NCI-H748 treated with DMSO at 0.1 percent for 48 hours (cell line): ENCODE measurements at regions not wholly inside any gene's neighbourhood (a gene's known extent, or its start where the extent isn't known, plus 50 kb on each side); places are given as distances from the start of the nearest gene placed in this dataset.
A peak's percentile ranks its signal among the peaks of the same experiment; 100 is the strongest.
"Not testable (repeated sequence)": the region's sequence is repeated elsewhere in the genome, so short reads cannot be mapped to it uniquely, and the experiment has no call there.

Source experiments
- DNase-seq: peaks from one replicate; lab custom pipeline; 2025; lab: John Stamatoyannopoulos, UW

DNA sequence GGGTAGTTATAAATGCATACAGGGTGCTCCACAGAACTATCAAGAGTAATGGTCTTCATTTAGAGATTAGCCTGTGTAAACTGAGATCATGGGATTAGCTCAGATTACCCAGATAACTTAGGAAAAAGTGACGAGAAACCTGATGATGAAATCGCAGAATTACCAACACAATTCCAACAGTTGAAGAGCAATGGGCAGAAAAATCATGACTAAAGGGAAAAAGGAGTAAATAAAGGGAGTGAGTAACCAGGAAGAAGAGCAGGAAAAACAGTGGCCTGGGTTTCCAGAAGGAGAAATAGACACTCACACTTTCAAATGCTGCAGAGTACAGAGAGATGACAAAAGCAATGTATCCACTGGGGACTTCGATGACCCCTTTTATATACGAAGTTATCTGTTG lies 817.3 kb downstream of the TRIML1 start:
- no peak for DNase-seq

DNA sequence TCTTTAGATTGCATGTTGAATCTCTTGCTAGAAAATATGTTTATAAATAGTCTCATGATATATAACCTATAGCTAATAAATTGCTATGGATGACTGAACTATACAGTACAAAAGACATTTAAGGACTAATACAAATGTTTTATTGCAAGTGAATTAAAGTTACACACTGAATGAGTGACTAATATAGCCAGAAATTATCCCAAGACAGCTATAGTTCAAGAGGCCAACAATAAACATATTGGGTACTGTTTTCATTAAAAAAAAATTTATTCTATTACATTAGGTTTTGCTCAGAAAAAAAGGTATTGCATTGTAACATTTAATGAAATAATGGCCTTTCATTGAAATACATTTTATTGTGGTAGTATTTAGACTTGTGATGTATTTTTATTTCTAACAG lies 819.1 kb downstream of the TRIML1 start:
- no peak for DNase-seq

DNA sequence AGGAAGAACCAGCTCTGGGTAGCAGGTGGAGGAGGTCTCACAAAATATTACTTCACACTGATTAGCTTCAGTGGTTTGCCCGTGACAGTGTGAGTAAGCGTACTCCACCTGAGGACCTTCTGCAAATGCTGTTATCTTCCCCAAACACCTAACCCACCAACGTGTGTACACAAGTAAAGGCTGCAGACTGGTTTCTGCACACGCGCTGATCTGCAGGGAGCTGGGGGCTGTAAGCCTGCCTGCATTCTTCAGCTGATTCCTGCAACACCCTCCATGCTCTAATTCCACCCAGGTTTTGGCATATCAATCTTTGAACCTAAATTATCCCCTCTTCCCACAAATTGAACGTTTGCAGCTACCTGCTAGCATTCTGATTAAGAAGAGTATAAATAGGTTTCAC lies 820.2 kb downstream of the TRIML1 start:
- no peak for DNase-seq

DNA sequence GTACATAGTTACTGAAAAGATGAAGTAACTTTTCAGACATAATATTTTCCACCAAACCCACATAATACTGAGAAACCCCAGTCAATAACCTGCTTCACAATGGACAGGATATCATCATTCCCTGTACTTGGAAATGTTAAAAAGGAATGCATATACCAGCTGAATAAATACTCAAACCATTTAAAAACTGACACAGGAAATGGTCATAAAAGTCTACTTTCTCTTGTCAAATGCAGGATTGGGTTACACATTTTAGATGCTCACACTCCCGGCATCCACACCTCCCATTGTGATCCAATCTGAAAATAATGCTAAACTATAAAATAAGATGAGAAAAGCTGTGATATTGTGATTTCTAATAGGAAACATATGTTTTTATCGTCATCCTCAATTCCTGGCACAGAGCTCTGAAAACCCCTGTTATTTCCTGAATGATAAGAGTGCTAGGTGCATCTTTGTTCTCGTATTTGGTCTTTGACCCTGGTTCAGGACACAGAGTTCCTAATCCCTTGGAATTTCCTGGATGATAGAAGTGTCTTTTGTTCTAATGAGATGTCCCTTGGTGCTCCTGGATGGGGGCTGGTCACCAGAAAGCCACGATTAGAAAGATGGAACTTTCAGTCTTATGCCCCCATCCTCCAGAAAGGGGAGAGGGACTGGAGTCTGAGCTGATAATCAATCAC lies 821.3 kb downstream of the TRIML1 start:
- no peak for DNase-seq

DNA sequence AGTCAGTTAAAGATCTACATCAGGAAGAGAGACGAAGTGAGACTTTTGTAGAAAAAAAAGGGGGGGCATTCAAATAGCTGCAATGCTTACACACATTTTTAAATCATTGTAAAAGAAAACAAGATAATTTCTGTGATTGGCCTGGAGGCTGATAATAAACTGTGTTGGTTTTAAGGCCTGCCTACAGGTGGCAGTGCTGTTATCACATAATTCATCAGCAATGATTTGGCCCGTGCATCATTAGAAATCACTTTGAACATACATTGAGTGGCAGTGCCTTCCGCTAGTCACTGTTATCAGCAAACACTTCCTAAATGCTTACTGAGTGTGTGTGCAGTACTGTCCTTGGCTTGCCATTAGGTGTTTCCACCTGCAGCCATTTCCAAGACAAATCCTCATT lies 831.9 kb downstream of the TRIML1 start:
- DNase-seq = peak; percentile 60

DNA sequence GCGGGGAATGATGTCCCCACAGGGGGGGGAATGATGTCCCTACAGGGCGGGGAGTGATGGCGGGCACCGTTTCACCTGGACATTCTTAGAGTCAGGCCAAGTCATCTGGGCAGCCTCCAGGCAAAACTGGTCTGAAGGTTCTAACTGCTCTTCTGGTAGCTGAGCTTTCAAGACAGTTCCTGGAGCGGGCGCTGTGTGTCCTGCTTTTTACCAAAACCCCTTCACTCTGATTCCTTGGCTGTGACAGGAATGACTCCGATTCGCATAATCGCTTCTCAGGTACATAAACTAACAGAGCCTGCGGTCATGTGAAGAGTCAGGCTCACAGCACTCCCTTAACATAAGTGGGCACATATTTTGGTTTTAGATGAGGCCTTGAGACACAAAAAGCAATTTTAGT lies 836.0 kb downstream of the TRIML1 start:
- no peak for DNase-seq

DNA sequence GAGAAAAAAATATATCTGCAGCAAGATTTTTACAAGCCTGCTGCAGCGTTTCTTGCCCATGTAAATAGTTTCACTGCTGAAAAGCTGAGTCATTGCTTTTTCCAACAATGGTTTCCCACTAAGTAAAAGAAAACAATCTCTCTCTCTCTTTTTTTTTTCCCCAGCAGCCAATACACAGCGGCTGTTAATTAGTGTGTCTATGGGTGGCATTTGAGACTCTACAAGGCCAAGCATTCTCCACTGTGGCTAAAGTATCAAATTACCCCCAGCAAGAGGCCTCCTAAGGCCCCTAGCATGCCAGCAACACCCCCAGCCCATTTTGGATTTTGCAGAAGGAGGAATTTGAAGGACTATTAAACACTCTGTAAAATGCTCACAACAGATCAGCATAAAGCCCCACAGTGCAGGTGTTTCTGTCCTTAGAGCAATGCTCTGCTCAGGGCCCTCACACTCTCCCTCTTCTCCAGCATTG lies 837.4 kb downstream of the TRIML1 start:
- DNase-seq = peak; percentile 74

DNA sequence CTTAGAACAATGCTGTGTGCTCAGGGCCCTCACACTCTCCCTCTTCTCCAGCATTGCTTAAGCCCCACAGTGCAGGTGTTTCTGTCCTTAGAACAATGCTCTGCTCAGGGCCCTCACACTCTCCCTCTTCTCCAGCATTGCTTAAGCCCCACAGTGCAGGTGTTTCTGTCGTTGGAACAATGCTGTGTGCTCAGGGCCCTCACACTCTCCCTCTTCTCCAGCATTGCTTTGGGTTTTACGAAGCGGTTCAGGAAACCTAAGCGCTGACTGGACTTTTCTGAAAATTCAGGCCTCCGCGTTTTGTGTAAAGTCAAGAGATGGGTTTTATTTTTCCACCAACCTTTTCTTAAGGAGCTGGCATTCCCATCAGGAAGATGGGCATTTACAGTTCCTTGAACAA lies 838.0 kb downstream of the TRIML1 start:
- DNase-seq = not testable (repeated sequence)

DNA sequence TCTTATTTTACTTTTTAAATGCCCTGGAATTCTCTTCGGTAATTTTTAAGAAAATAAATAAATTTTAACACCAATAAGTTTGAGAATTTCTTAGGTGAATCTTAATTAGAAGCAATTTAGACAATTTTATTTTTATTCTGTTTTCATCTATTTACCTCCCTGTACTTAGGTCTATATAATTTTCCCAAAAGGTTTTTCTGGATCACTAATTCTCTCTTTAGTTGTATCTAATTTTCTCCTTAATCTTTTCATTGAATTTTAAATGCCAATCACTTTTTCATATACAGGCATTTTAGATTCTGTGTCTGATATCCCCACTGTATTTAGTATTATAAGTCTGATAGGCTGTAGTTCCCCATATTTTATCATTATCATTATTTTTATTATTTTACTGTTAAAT lies 845.3 kb downstream of the TRIML1 start:
- DNase-seq = no peak

DNA sequence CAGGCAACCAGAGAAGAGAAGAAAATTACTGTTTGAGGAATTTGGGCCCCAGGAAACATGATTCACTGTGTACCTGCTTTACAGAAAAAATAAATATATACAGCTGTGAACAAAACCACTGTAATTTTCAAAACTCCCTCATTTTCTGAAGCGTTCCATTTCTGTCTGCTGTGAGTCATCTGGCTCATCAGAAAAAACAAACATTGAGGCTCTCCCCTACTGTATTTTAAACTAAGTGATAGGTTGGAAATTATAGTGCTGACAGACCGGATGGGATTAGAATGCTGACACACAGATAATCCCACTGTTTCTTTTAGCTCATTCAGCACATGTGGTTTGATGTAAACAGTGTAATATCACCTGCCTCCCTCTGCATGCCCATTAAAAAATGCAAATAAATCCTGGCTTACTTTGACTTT lies 847.0 kb downstream of the TRIML1 start:
- peak; percentile 79 for DNase-seq

DNA sequence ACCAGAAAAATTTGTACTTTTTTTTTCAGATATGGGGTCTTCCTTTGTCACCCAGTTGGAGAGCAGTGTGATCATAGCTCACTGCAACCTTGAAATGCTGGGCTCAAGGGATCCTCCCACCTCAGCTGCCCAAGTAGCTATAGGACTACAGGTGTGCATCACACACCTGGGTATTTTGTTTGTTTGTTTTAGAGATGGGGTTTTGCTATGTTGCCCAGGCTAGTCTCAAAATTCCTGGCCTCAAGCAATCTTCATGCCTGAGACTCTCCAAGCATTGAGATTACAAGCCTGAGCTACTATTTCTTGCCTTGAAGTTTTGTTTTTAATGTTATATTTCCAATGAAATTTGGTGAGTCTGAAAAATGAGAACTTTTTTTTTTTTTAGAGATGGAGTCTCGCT lies 847.8 kb downstream of the TRIML1 start:
- DNase-seq = no peak

DNA sequence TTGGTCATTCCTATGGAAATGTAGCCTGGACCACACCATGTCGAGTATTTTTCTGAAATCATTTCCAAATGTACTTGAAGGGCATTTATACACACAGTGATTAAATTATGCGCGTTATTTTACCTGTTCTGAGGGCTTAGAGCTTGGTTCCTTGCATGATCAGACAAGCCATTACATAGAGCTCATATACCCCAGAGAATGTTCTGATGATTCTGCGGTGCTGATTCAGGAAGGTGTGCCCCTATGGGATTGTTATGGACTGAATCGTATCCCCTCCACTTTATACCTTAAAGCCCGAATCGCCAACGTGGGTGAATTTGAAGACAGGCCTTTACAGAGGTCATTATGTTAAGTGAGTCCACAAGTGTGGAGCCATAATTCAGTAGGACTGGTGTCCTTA lies 848.9 kb downstream of the TRIML1 start:
- DNase-seq = no peak

DNA sequence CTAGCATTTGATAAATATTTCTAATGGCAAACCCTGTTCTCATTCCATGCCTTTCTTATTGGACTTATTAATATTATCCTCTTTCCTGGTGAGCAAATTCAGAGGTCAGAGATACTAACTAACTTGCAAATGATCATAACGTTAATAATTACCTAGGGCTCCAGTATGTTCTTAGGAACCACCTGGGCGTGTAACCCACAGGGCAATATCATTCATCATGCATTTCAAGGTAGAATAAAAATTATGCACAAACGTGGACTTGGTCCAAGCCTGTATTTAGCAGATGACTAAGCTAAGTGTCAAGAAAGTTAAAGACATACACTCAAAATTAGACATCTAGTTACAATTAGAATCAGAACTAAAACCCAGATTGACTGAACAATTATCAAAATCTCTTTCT lies 850.1 kb downstream of the TRIML1 start:
- no peak for DNase-seq

DNA sequence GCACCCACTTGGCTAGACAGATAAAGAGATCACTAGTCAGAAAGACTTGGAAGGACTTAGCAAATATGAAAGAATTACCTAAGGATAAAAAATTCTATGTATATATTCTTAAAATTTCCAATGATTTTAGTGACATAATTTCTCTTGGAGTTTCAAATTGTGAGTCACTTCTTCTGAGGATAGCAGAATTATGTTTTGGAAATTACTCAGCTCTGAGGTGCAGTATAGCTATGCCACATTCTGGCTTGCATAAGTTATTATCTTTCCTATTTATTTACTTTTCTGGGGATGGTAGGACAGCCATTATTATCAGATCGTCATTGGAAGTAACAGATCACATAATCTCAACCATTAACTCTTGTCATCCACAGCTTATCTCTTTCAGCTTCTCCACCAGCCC lies 853.5 kb downstream of the TRIML1 start:
- DNase-seq = no peak

DNA sequence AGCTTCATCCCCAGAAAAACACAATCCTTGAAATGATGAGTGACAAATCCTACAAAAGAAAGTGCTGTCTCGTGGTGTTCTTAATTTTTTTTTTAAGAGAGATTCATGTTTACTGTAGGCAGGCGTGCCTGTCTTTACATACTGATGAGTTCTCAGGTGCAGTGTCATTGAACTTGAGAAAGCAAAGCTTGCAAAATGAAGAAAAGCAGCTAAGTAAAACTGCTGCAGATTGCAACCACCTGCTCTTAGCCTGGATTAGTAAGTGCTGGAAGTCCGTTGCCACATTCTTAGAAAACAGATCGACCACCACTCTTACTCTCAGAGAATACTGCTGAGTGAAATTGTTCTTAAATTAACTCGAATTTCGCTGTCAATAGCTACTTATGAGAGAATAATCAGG lies 854.6 kb downstream of the TRIML1 start:
- peak; percentile 19 for DNase-seq

DNA sequence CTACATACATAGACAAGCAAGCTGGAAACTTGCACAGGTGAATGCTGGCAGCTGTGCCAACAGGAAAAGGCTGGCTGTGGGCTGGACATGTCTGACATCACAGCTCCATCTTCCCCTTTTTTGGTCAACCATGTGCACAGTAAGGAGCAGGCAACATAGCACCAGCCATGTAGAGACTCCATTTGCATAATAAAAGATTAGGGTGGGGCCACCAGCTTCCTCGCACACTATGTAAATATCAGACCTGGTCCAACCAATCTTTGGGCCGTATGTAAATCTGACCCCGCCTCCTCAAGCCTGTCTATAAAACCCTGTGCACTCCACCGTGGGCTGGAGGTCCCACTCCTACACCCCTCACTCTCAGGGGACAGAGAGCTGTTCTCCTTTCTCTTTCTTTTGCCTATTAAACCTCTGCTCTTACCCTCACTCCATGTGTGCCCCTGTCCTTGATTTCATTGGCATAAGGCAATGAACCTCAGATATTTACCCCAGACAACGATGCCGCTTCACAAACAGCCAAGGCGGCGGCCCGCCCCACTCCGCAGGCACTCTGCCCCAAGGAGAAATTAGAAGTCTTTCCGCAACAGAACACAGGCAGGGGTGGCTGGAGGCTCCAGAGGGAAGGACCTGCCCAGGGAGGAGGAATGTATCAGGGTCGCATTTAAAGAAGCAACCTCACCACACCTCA lies 862.2 kb downstream of the TRIML1 start:
- DNase-seq = no peak

DNA sequence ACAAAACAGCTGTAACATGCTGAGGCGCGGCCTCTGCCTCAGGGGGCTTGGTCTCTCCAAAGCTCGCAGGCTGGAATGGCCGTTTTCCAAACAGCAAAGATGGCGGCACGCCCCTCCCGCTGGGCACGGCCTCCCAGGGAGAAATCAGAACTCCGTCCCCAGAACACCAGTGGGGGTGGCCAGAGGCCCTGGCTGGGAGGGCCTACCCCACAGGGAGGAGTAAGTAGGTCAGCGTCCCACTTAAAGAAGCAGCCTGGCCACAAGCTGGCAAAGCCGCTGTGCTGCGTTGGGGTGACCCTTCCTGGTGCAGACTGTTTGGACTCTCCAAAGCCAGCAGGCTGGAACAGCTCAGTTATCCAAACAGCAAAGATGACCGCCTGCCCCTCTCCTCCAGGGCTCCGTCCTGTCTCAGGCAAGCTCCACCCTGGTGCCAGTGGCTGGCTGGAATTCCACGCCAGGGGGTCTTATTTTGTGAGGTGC lies 862.8 kb downstream of the TRIML1 start:
- no peak for DNase-seq

DNA sequence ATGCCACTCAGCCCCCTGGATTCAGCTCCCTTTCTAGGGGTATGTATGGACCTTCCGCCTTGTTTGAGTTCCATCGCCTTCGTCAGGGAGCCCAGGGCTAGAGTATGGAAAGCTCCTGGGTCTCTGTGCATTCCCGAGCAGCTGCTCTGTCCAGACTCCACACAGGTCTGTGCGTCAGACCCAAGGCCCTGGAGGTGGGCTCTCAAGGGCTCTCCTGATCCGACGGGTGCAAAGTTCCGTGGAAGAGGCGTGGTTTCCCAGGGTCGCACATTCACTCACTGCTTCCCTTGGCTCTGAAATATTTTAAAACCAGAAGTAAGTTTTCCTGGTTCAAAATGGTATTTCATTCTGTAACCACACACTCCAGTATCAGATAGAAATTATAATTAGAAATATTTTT lies 863.2 kb downstream of the TRIML1 start:
- DNase-seq = no peak

DNA sequence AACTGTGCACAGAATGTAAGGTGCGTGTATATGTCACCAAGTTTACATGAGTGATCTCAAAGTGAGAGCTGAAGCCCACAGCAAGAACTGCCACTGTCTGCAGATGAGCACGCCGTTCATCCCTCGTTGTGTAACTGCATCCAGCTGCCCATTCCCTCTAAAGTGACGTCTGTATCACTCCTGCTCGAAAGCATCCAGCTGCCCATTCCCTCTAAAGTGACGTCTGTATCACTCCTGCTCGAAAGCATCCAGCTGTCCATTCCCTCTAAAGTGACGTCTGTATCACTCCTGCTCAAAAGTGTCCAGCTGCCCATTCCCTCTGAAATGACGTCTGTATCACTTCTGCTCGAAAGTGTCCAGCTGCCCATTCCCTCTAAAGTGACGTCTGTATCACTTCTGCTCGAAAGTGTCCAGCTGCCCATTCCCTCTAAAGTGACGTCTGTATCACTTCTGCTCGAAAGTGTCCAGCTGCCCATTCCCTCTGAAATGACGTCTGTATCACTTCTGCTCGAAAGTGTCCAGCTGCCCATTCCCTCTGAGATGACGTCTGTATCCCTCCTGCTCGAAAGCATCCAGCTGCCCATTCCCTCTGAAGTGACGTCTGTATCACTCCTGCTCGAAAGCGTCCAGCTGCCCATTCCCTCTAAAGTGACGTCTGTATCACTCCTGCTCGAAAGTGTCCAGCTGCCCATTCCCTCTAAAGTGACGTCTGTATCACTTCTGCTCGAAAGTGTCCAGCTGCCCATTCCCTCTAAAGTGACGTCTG lies 871.4 kb downstream of the TRIML1 start:
- DNase-seq = not testable (repeated sequence)

DNA sequence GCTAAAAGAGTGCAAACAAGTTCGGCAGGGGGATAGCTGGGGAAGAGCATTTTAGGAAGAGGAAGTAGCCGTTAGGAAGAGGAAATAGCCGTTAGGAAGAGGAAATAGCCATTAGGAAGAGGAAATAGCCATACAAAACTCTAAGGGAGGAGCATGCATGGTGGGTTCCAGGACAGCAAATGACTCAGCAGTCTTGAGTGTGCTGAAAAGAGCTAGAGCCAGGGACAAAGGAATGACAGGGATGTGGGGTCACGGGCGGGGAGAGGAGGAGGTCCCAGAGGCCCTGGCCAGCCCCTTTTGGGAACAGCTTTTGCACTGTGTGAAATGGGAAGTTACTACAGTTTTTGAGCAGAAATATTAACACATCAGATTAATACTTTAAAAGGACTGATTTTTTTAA lies 882.6 kb downstream of the TRIML1 start:
- no peak for DNase-seq

DNA sequence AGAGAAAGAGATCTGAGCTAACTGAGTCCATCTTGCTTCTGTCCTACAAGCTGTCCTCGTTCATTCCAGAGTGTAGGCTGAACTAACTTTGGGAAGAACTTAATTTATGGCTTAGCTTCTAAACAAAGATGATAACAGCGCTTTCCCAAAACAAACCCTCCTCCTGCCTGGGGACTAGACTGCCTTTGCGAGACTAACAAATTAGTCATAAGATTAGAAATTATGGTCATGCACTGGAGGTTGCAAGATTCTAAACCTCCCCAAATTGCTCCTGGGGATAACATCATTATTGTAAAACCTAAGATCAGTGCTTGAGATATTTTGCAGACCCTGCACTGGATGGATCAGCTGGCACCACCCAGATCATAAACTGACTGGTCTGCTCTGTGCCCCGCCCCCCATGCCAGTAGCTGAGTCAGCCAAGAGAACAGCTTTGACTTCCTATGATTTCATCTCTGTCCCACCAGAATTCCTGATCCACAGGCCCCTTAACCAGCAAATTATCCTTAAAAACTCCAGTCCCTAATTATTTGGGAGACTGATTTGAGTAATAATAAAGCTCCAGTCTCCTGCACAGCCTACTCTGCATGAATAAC lies 883.3 kb downstream of the TRIML1 start:
- DNase-seq = no peak

DNA sequence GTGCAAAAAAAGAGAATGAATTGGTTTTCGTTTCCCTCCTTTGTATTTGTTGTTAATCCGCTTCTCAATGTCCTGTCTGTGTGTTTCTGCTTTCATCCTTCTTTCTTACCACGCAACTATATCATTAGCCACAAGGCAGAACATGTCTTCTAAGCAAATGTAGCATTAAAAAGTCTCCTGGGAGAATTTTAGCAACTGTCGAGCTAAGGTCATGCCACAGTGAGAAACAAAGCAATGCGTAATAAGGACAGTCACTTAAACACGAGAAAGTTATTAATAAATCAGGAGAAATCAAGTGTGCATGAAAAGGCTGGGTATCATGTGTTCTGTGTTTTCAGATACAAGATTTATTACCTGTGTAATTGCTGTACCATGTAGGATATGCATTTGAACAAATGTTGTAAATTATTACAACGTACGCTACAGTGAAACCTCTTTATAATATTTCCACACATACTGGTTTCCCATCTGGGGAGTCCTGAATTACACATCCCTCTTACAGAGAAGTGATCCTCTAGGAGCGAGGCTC lies 890.8 kb downstream of the TRIML1 start:
- DNase-seq = no peak
